Lower leg skin (tissue), 4 donors: ENCODE measurements at regions not wholly inside any gene's neighbourhood (a gene's known extent, or its start where the extent isn't known, plus 50 kb on each side); places are given as distances from the start of the nearest gene placed in this dataset.

Source experiments
- DNase-seq, 2 donors: peaks; one replicate each; pipeline ENCODE4 v3.0.0-alpha.2; 2019; ENCODE audit warnings: low spot score in 2 of 2
- H3K4me3 ChIP-seq: fragments of 200-600 bp; sonication (generic); 2 replicates; pipeline ENCODE4 v1.5.1; 2017; ENCODE audit warnings: mild to moderate bottlenecking, low read depth; ENCODE audit not compliant: poor library complexity, severe bottlenecking
- POLR2A ChIP-seq, 2 donors: fragments of 450-650 bp; IDR thresholded peaks; one replicate each; pipeline ENCODE4 v1.6.1; 2016 to 2017; ENCODE audit warnings: antibody characterized with exemption in 2 of 2, mild to moderate bottlenecking in 1 of 2, moderate library complexity in 1 of 2
- WGBS, 2 donors: methylation state at CpG; one replicate each; pipeline ENCODE4 v1.1.5; 2018; 5-methylcytosine and 5-hydroxymethylcytosine counted together
- intact Hi-C: fragments of 100-400 bp; cut with DNase I; formaldehyde crosslinking; loops from one replicate; pipeline ENCODE4 v1.15.0; 2023; ENCODE audit warnings: low total_unique reads
- TF ChIP-seq, protein P1 (sequence below), 3 donors: fragments of 450-650 bp; IDR thresholded peaks; one replicate each; pipeline ENCODE4 v1.5.1; 2016; ENCODE audit warnings: antibody characterized with exemption in 3 of 3, mild to moderate bottlenecking in 3 of 3, moderate library complexity in 2 of 3

DNA sequence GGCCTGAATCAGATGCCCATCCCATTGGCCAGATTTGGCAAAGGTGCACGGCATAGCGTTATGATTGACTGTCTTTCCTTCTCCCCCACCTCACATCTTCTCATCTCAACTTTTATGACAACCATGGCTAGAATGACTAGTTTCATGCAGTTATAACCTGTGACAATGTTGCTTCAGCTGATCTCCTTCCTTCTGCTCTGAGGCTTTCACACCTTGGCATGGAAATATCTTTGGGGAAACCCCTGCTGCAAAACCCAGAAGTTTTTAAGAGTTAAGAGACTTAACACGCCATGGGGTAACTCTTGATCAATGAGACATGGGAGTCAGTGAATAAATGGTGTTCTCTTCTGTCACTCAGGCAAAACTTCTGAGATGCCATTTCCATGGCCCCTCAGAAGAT, 290.7 kb upstream of the MDFIC2 start:
- no peak overlapping the region for H3K4me3 ChIP-seq
- WGBS, 2 donors: 54 to 77% methylated on average over 3 of the region's 3 CpGs
- TF ChIP-seq, protein P1, sequence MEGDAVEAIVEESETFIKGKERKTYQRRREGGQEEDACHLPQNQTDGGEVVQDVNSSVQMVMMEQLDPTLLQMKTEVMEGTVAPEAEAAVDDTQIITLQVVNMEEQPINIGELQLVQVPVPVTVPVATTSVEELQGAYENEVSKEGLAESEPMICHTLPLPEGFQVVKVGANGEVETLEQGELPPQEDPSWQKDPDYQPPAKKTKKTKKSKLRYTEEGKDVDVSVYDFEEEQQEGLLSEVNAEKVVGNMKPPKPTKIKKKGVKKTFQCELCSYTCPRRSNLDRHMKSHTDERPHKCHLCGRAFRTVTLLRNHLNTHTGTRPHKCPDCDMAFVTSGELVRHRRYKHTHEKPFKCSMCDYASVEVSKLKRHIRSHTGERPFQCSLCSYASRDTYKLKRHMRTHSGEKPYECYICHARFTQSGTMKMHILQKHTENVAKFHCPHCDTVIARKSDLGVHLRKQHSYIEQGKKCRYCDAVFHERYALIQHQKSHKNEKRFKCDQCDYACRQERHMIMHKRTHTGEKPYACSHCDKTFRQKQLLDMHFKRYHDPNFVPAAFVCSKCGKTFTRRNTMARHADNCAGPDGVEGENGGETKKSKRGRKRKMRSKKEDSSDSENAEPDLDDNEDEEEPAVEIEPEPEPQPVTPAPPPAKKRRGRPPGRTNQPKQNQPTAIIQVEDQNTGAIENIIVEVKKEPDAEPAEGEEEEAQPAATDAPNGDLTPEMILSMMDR (IDR thresholded peaks at IDR 0.05): no peak
- no peak for TF ChIP-seq POLR2A (IDR thresholded peaks at IDR 0.05)
- no peak for DNase-seq
- intact Hi-C loops: no loop called here

- WGBS, 2 donors: 88 to 94% methylated on average over 2 of the region's 2 CpGs
- H3K4me3 ChIP-seq: no peak overlapping the region
- TF ChIP-seq, protein P1 (IDR thresholded peaks at IDR 0.05): no peak
- no peak for TF ChIP-seq POLR2A (IDR thresholded peaks at IDR 0.05)
- intact Hi-C loops: no loop called here
- no peak for DNase-seq
These were observed 284.9 kb upstream of the MDFIC2 start for GRCh38 chr3:70597312-70597711.

- intact Hi-C loops: no loop called here
- 91% methylated on average over 4 of the region's 4 CpGs for WGBS, 2 donors
These were observed 271.2 kb upstream of the MDFIC2 start for GRCh38 chr3:70583682-70584081.

DNA sequence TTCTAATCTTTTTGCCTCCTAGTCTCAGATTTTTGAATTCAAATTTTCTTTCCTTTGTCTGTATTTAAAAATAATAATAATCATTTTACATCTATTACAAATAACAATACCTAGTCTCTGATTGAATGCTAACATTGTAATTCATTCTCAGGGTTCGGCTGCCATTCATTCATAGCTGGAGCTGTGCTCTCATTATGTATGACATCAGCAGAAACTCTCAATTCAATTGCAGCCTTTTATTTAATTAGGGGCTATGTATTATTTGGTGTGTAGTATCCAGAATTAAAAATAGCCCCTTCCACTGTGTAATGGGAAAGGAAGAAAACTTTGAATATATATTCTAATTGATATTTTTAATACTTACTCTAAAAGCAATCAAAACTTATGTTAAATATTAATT, 270.4 kb upstream of the MDFIC2 start:
- TF ChIP-seq, protein P1 (IDR thresholded peaks at IDR 0.05): no peak
- no peak for TF ChIP-seq POLR2A (IDR thresholded peaks at IDR 0.05)
- WGBS, 2 donors: 82 to 95% methylated on average over 1 of the region's 1 CpG
- no peak for DNase-seq
- H3K4me3 ChIP-seq: no peak overlapping the region
- intact Hi-C loops: no loop called here

More at GRCh38 chr3:70583682-70584081, 271.2 kb upstream of the MDFIC2 start:
- H3K4me3 ChIP-seq: no peak overlapping the region
- DNase-seq: no peak
- TF ChIP-seq, protein P1 (IDR thresholded peaks at IDR 0.05): no peak
- no peak for TF ChIP-seq POLR2A (IDR thresholded peaks at IDR 0.05)

DNA sequence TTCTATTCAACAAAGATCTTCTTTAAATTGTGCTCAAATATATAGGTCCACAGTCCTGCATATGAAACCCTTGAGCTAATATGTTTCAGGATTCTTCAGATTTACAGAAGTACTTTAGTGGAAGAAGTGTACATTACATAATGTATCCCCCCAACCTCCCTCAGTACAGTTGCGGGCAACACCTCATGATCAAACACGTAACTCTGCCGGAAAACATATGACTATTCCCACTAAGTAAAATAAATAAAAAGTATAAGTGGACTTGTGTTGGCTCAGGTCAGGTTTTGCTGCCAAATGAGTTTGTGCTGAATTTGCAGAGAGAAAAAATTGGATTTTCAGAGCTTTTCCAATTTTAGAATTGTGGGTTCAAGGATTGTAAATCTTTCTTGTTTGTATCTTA, 267.6 kb upstream of the MDFIC2 start:
- no peak overlapping the region for H3K4me3 ChIP-seq
- intact Hi-C loops: no loop called here
- DNase-seq: no peak
- 87 to 95% methylated on average over 3 of the region's 3 CpGs for WGBS, 2 donors
- TF ChIP-seq, protein P1 (IDR thresholded peaks at IDR 0.05): no peak
- TF ChIP-seq POLR2A (IDR thresholded peaks at IDR 0.05): no peak

DNA sequence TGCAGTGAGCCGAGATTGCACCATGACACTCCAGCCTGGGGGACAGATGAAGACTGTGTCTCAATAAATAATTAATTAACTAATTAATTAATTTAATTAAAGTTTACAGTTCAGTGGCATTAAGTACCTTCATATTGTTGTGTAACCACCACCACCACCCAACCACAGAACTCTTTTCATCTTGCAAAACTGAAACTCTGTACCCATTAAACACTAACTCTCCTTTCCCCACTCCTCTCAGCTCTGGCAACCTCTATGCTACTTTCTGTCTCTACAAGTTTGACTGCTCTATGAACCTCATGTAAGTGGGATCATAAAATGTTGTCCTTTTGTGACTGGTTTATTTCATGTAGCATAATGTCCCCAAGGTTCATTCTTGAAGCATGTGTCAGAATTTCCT, 259.3 kb upstream of the MDFIC2 start:
- TF ChIP-seq, protein P1 (IDR thresholded peaks at IDR 0.05): no peak
- TF ChIP-seq POLR2A (IDR thresholded peaks at IDR 0.05): no peak
- intact Hi-C loops: no loop called here
- 72 to 87% methylated on average over 1 of the region's 1 CpG for WGBS, 2 donors

More for the DNA sequence above, 259.3 kb upstream of the MDFIC2 start:
- no peak for DNase-seq
- no peak overlapping the region for H3K4me3 ChIP-seq
